ENCODE measurements at regions not wholly inside any gene's neighbourhood (a gene's known extent, or its start where the extent isn't known, plus 50 kb on each side); places are given as distances from the start of the nearest gene placed in this dataset.

DNA sequence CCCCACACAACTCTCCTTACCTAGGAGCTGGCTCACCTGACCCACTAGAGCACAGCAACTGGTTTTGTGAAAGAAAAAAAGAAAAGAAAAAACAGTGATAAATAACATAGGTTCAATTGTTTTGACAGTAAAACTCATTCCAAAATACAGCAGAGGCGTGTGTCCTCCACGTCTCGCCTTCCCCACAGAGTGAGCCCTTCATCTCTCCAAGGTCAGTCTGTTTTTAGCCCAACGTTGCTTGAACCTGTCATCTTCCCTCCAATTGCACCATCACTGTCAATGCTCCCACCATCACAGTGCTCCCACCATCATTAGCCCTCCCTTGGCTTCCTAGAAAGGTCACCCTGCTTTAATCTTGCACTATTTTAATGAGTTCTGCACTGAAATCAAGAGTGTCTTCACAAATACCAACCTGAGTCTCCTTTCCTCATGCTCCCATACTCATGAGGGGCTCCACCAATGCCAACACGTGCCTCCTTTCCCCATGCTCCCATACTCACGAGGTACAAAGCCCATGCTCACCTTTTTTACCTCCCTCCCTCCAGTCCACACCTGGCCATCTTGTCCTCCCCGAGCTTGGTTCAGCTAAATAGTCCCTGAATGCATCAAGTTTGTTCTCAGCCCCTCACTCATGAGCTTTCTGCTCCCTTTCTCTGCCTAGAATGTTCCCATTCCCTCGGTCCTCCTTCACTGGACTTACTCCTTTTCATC is 103.7 kb downstream of the IRS2 start:
- 29 to 30% methylated on average over 8 of the region's 8 CpGs for WGBS, 2 experiments (ENCODE audit: low coverage in 1 of 2, low lambda C conversion rate in 2 of 2, missing lambda C conversion rate in 2 of 2)
- no peaks in the 10 kb centered on the region for H3K9me2 ChIP-seq (ENCODE audit: insufficient read depth)
- DNase-seq = no peak
- no peak overlapping the region for H3K4me2 ChIP-seq (ENCODE audit: unreplicated experiment)
- no peak overlapping the region for H3K4me3 ChIP-seq
- TF ChIP-seq EZH2 (IDR thresholded peaks at IDR 0.05; ENCODE audit: insufficient read depth, poor library complexity, severe bottlenecking) (no peak), EZH2phosphoT487 (IDR thresholded peaks at IDR 0.05; ENCODE audit: insufficient read depth, low read depth) (no peak)
- H3F3A ChIP-seq (ENCODE audit: insufficient read depth) = no peaks in the 10 kb centered on the region
- H3K27me3 ChIP-seq (replicated peaks; ENCODE audit: insufficient read depth) = peaks cover 78% of the 10 kb centered on the region
- H3K4me1 ChIP-seq (ENCODE audit: insufficient read depth) = no peaks in the 10 kb centered on the region
- in situ Hi-C loops (cut with MboI) = no loop called here
- H3K36me3 ChIP-seq (ENCODE audit: low read depth) = no peaks in the 10 kb centered on the region
- no peaks in the 10 kb centered on the region for H3K9me3 ChIP-seq (ENCODE audit: low read depth)
- no peaks in the 10 kb centered on the region for H4K20me1 ChIP-seq (ENCODE audit: insufficient read depth)
- no peak overlapping the region for H3K27ac ChIP-seq
- H3K9ac ChIP-seq = no peak overlapping the region
- no peaks in the 10 kb centered on the region for H3K79me2 ChIP-seq (ENCODE audit: insufficient read depth)
- no peak overlapping the region for H2AFZ ChIP-seq

- H3K4me2 ChIP-seq (ENCODE audit: unreplicated experiment) = no peak overlapping the region
- DNase-seq = no peak
- H3K9ac ChIP-seq = no peak overlapping the region
- in situ Hi-C loops (cut with MboI) = no loop called here
- peaks cover 79% of the 10 kb centered on the region for H3K27me3 ChIP-seq (replicated peaks; ENCODE audit: insufficient read depth)
- 37 to 38% methylated on average over 4 of the region's 4 CpGs for WGBS, 2 experiments (ENCODE audit: low coverage in 1 of 2, low lambda C conversion rate in 2 of 2, missing lambda C conversion rate in 2 of 2)
- no peaks in the 10 kb centered on the region for H3K36me3 ChIP-seq (ENCODE audit: low read depth)
- TF ChIP-seq EZH2phosphoT487 (IDR thresholded peaks at IDR 0.05; ENCODE audit: insufficient read depth, low read depth) = no peak
- no peak for TF ChIP-seq EZH2 (IDR thresholded peaks at IDR 0.05; ENCODE audit: insufficient read depth, poor library complexity, severe bottlenecking)
- H2AFZ ChIP-seq = no peak overlapping the region
- no peak overlapping the region for H3K4me3 ChIP-seq
- no peak overlapping the region for H3K27ac ChIP-seq
- no peaks in the 10 kb centered on the region for H3K9me2 ChIP-seq (ENCODE audit: insufficient read depth)
- no peaks in the 10 kb centered on the region for H3K4me1 ChIP-seq (ENCODE audit: insufficient read depth)
- H4K20me1 ChIP-seq (ENCODE audit: insufficient read depth) = no peaks in the 10 kb centered on the region
- H3K9me3 ChIP-seq (ENCODE audit: low read depth) = no peaks in the 10 kb centered on the region
- H3K79me2 ChIP-seq (ENCODE audit: insufficient read depth) = no peaks in the 10 kb centered on the region
- H3F3A ChIP-seq (ENCODE audit: insufficient read depth) = no peaks in the 10 kb centered on the region
Measured at GRCh38 chr13:109680930-109681329, 105.5 kb downstream of the IRS2 start.

DNA sequence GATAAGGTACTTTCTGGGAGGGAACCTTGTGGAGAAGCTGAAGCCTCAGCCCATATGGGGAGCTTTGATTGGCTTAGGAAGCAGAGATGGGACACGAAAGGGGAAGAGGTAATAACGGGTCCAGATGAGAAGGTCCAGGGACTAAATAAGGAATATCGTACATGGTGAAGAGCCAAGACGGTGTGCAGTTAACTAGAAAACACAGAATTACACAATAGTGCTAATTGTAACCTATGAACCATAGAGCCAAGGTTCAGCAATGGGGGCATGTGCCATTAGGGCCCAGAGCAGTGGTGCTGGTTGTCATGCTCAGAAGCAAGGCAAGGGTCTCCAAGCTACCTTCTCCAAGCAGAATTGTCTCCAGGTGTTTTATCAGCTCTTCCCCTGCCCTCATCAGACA is 106.1 kb downstream of the IRS2 start:
- no peaks in the 10 kb centered on the region for H3K36me3 ChIP-seq (ENCODE audit: low read depth)
- no peak overlapping the region for H3K4me3 ChIP-seq
- H3K79me2 ChIP-seq (ENCODE audit: insufficient read depth) = no peaks in the 10 kb centered on the region
- TF ChIP-seq EZH2 (IDR thresholded peaks at IDR 0.05; ENCODE audit: insufficient read depth, poor library complexity, severe bottlenecking) (no peak), EZH2phosphoT487 (IDR thresholded peaks at IDR 0.05; ENCODE audit: insufficient read depth, low read depth) (no peak)
- H3K27ac ChIP-seq = no peak overlapping the region
- H3K4me1 ChIP-seq (ENCODE audit: insufficient read depth) = no peaks in the 10 kb centered on the region
- no peak overlapping the region for H2AFZ ChIP-seq
- WGBS, 2 experiments (ENCODE audit: low coverage in 1 of 2, low lambda C conversion rate in 2 of 2, missing lambda C conversion rate in 2 of 2) = 46 to 49% methylated on average over 4 of the region's 4 CpGs
- H3K9ac ChIP-seq = no peak overlapping the region
- in situ Hi-C loops (cut with MboI) = no loop called here
- peaks cover 82% of the 10 kb centered on the region for H3K27me3 ChIP-seq (replicated peaks; ENCODE audit: insufficient read depth)
- no peaks in the 10 kb centered on the region for H3K9me2 ChIP-seq (ENCODE audit: insufficient read depth)
- no peaks in the 10 kb centered on the region for H3F3A ChIP-seq (ENCODE audit: insufficient read depth)
- DNase-seq = no peak
- no peaks in the 10 kb centered on the region for H4K20me1 ChIP-seq (ENCODE audit: insufficient read depth)
- no peaks in the 10 kb centered on the region for H3K9me3 ChIP-seq (ENCODE audit: low read depth)
- no peak overlapping the region for H3K4me2 ChIP-seq (ENCODE audit: unreplicated experiment)

- H2AFZ ChIP-seq = no peak overlapping the region
- no peaks in the 10 kb centered on the region for H4K20me1 ChIP-seq (ENCODE audit: insufficient read depth)
- WGBS, 2 experiments (ENCODE audit: low coverage in 1 of 2, low lambda C conversion rate in 2 of 2, missing lambda C conversion rate in 2 of 2) = 42% methylated on average over 4 of the region's 4 CpGs
- H3K4me2 ChIP-seq (ENCODE audit: unreplicated experiment) = no peak overlapping the region
- no peaks in the 10 kb centered on the region for H3K9me3 ChIP-seq (ENCODE audit: low read depth)
- H3K4me1 ChIP-seq (ENCODE audit: insufficient read depth) = no peaks in the 10 kb centered on the region
- H3K27ac ChIP-seq = no peak overlapping the region
- DNase-seq = no peak
- no peaks in the 10 kb centered on the region for H3F3A ChIP-seq (ENCODE audit: insufficient read depth)
- no peak overlapping the region for H3K4me3 ChIP-seq
- TF ChIP-seq EZH2 (IDR thresholded peaks at IDR 0.05; ENCODE audit: insufficient read depth, poor library complexity, severe bottlenecking) (no peak), EZH2phosphoT487 (IDR thresholded peaks at IDR 0.05; ENCODE audit: insufficient read depth, low read depth) (no peak)
- H3K79me2 ChIP-seq (ENCODE audit: insufficient read depth) = no peaks in the 10 kb centered on the region
- H3K9ac ChIP-seq = no peak overlapping the region
- no peaks in the 10 kb centered on the region for H3K36me3 ChIP-seq (ENCODE audit: low read depth)
- H3K9me2 ChIP-seq (ENCODE audit: insufficient read depth) = no peaks in the 10 kb centered on the region
- in situ Hi-C loops (cut with MboI) = no loop called here
- H3K27me3 ChIP-seq (replicated peaks; ENCODE audit: insufficient read depth) = peaks cover 77% of the 10 kb centered on the region
Measured at GRCh38 chr13:109678459-109678858, 107.9 kb downstream of the IRS2 start.
